BLaER1 treated with 17β-estradiol and CSF1 and Interleukin-3, amounts not matched to agents 10 nM and 100 nM (cell line): ENCODE measurements at regions not wholly inside any gene's neighbourhood (a gene's known extent, or its start where the extent isn't known, plus 50 kb on each side); places are given as distances from the start of the nearest gene placed in this dataset.
"Not testable (repeated sequence)": the region's sequence is repeated elsewhere in the genome, so short reads cannot be mapped to it uniquely, and the experiment has no call there.

ENCODE experiments used
- H3K27ac ChIP-seq, 11 experiments: shearing (Covaris generic); formaldehyde crosslinking; 2 replicates each; pipeline ENCODE4 v1.8.1; 2022
- H3K27me3 ChIP-seq, 11 experiments: shearing (Covaris generic); formaldehyde crosslinking; 2 replicates each; pipeline ENCODE4 v1.8.1; 2022
- H3K36me3 ChIP-seq, 11 experiments: shearing (Covaris generic); formaldehyde crosslinking; 2 replicates each; pipeline ENCODE4 v1.8.1; 2022
- H3K4me1 ChIP-seq, 10 experiments: shearing (Covaris generic); formaldehyde crosslinking; 2 replicates each; pipeline ENCODE4 v1.8.1; 2022
- H3K4me2 ChIP-seq, 11 experiments: shearing (Covaris generic); formaldehyde crosslinking; 2 replicates each; pipeline ENCODE4 v1.8.1; 2022
- H3K4me3 ChIP-seq, 10 experiments: shearing (Covaris generic); formaldehyde crosslinking; 2 replicates each; pipeline ENCODE4 v1.8.1; 2022
- H3K9ac ChIP-seq, 11 experiments: shearing (Covaris generic); formaldehyde crosslinking; 2 replicates each; pipeline ENCODE4 v1.8.1; 2022
- H3K9me3 ChIP-seq, 11 experiments: shearing (Covaris generic); formaldehyde crosslinking; replicated peaks in 1 of 11; 2 replicates each; pipeline ENCODE4 v1.8.1; 2022
- H4K20me1 ChIP-seq, 11 experiments: shearing (Covaris generic); formaldehyde crosslinking; 2 replicates each; pipeline ENCODE4 v1.8.1; 2022
- Cebpa-rat ChIP-seq, 11 experiments: shearing (Covaris generic); IDR thresholded peaks; 2 replicates each; pipeline ENCODE4 v1.8.1; 2022

DNA sequence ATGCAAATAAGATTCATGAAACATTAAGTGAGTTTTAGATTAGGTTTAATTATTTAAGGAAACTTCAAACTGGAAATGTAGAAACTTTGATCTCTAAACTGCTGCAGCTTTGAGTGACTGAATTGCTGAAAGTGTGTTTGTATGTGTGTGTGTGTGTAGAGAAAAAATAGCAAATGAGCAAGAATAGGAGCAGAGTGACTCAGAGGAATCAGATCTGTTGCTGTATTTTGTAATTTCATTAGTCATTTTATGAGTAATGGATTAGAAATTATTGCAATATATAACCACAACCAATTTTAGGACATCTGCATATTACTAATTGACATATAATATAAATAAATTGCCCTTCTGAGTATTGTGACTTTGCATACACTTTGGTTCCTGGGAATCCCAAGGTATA lies 52.8 kb upstream of the SLC9A9 start:
- Histone ChIP-seq H3K36me3 (no peaks in the 10 kb centered on the region), H3K9ac (no peak overlapping the region), H3K4me1 (peaks cover 0 to 18% (median 0%) of the 10 kb centered on the region in 10 experiments; a peak in 6 of 20 replicates), H4K20me1 (no peaks in the 10 kb centered on the region), H3K4me3 (no peak overlapping the region), H3K27me3 (no peaks in the 10 kb centered on the region), H3K9me3 (no peaks in the 10 kb centered on the region), H3K4me2 (peak overlapping the region in 4 of 11 experiments; percentile 7 to 44 (median 28); a peak in 5 of 22 replicates), H3K27ac (no peak overlapping the region)
- no peak for TF ChIP-seq Cebpa-rat (IDR thresholded peaks at IDR 0.05)

DNA sequence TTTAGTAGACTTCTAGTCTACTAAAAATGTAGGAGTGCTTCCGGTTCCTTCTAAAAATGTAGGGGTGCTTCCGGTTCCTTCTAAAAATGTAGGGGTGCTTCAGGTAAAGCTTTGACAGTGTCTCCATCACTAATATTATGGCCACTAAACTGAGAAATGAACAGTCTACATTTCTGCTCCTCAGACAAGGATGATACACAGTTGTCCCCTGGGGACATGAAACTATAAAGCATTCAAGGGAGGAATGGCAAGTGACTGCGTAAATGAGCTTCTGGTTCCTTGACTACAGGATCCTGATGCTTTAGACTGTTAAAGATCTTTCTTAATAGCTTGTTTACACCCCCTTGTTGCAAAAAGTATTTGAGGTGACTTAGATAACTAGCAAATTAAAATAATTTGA lies 53.9 kb upstream of the SLC9A9 start:
- H3K9me3 ChIP-seq = no peaks in the 10 kb centered on the region
- no peak for TF ChIP-seq Cebpa-rat (IDR thresholded peaks at IDR 0.05)
- no peak overlapping the region for H3K4me2 ChIP-seq
- no peak overlapping the region for H3K9ac ChIP-seq
- H4K20me1 ChIP-seq = no peaks in the 10 kb centered on the region
- no peak overlapping the region for H3K4me3 ChIP-seq
- H3K27me3 ChIP-seq = no peaks in the 10 kb centered on the region
- H3K4me1 ChIP-seq = peaks cover 0 to 18% (median 0%) of the 10 kb centered on the region in 10 experiments; a peak in 6 of 20 replicates
- no peak overlapping the region for H3K27ac ChIP-seq
- H3K36me3 ChIP-seq = no peaks in the 10 kb centered on the region

DNA sequence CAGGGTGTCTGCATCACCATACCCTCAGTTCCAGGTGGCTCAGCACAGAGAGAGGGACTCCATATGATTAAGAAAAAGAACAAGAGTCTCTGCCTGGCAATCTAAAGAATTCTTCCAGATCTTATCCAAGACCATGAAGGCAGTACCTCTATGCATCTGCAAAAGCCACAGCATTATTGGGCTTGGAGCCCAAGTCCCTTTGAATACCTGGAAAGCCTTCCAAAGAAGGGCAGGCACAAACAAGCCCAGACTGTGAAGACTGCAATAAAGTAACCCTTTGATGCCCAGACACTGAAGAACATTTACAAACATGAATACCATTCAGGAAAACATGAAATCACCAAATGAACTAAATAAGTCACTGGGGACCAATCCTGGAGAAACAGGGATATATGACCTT lies 60.9 kb upstream of the DIPK2A start:
- Histone ChIP-seq H3K9ac (no peak overlapping the region), H3K27me3 (no peaks in the 10 kb centered on the region), H3K9me3 (no peaks in the 10 kb centered on the region), H3K36me3 (no peaks in the 10 kb centered on the region), H4K20me1 (no peaks in the 10 kb centered on the region), H3K4me2 (no peak overlapping the region), H3K4me1 (no peaks in the 10 kb centered on the region), H3K4me3 (no peak overlapping the region), H3K27ac (no peak overlapping the region)
- TF ChIP-seq Cebpa-rat (IDR thresholded peaks at IDR 0.05) = no peak

DNA sequence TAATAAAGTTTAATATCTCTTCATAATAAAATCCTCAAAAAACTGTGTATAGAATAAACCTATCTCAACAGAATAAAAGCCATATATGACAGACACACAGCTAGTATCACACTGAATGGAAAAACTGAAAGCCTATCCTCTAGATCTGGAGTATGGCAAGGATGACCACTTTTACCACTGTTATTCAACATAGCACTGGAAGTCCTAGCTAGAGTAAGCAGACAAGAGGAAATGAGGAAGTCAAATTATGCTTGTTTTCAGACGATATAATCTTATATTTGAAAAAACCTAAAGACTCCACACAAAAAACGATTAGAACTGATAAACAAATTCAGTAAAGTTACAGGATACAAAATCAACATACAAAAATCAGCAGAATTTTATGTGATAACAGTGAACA lies 57.4 kb upstream of the DIPK2A start:
- Histone ChIP-seq H3K9me3 (no peaks in the 10 kb centered on the region), H3K4me1 (no peaks in the 10 kb centered on the region), H4K20me1 (no peaks in the 10 kb centered on the region), H3K4me2 (no peak overlapping the region), H3K27me3 (no peaks in the 10 kb centered on the region), H3K27ac (no peak overlapping the region), H3K4me3 (no peak overlapping the region), H3K36me3 (no peaks in the 10 kb centered on the region), H3K9ac (no peak overlapping the region)
- no peak for TF ChIP-seq Cebpa-rat (IDR thresholded peaks at IDR 0.05)

DNA sequence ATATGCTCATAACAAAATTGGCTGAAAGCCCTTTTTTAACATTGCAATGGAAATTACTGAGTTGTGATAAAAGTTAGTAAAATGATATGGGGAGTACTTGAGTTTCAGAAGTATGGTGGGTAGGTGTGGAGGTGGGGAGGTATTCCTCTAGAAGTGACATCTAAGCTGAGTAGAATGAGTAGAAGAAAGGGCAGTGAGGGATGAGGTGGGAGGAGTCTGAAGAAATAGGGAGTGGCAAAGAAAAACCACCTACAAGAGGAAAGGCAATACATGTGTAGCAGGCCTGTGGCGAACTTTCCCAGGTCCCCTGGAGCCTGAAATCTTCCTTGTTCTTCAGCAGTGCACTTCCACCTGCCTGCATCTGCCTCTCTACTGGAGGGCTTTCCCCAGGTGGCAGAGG lies 52.8 kb upstream of the DIPK2A start:
- Histone ChIP-seq H3K36me3 (no peaks in the 10 kb centered on the region), H3K4me2 (no peak overlapping the region), H3K4me1 (peaks cover 0 to 16% (median 0%) of the 10 kb centered on the region in 10 experiments; a peak in 6 of 20 replicates), H3K27me3 (no peaks in the 10 kb centered on the region), H3K27ac (no peak overlapping the region), H4K20me1 (no peaks in the 10 kb centered on the region), H3K9ac (no peak overlapping the region), H3K9me3 (peaks cover 0 to 13% (median 0%) of the 10 kb centered on the region in 11 experiments; a peak in 3 of 22 replicates), H3K4me3 (no peak overlapping the region)
- no peak for TF ChIP-seq Cebpa-rat (IDR thresholded peaks at IDR 0.05)

DNA sequence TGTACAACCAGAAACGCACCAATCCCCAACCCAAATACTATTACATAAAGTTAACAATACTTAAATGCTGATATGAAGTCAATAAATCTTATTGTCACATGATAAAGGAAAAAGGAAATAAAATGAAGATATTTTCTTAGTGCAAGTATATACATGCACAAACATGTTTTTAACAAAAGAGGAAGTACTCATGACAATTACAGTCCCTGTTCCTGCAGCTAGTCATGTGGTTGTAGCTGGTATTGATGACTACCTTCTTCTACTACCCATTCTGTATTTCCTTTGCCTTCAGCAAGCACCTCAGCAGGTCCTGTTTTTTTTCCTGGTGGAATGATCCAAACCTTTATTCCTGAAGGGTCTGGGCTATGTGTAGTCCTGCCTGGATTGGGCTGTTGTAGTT lies 50.4 kb upstream of the DIPK2A start:
- not testable (repeated sequence) for H3K4me3 ChIP-seq, H3K36me3 ChIP-seq, H4K20me1 ChIP-seq, H3K27me3 ChIP-seq, H3K9ac ChIP-seq
- H3K27ac ChIP-seq = peak overlapping the region in 4 of 11 experiments; percentile 21 to 54 (median 27); a peak in 6 of 22 replicates
- peaks cover 0 to 13% (median 0%) of the 10 kb centered on the region in 11 experiments; a peak in 3 of 22 replicates for H3K9me3 ChIP-seq
- H3K4me1 ChIP-seq = peaks cover 5 to 17% (median 9%) of the 10 kb centered on the region in 10 experiments; a peak in 16 of 20 replicates
- H3K4me2 ChIP-seq = peak overlapping the region in 4 of 11 experiments; percentile 15 to 69 (median 56); a peak in 6 of 22 replicates
